ENCODE measurements at regions not wholly inside any gene's neighbourhood (a gene's known extent, or its start where the extent isn't known, plus 50 kb on each side); places are given as distances from the start of the nearest gene placed in this dataset.

DNA sequence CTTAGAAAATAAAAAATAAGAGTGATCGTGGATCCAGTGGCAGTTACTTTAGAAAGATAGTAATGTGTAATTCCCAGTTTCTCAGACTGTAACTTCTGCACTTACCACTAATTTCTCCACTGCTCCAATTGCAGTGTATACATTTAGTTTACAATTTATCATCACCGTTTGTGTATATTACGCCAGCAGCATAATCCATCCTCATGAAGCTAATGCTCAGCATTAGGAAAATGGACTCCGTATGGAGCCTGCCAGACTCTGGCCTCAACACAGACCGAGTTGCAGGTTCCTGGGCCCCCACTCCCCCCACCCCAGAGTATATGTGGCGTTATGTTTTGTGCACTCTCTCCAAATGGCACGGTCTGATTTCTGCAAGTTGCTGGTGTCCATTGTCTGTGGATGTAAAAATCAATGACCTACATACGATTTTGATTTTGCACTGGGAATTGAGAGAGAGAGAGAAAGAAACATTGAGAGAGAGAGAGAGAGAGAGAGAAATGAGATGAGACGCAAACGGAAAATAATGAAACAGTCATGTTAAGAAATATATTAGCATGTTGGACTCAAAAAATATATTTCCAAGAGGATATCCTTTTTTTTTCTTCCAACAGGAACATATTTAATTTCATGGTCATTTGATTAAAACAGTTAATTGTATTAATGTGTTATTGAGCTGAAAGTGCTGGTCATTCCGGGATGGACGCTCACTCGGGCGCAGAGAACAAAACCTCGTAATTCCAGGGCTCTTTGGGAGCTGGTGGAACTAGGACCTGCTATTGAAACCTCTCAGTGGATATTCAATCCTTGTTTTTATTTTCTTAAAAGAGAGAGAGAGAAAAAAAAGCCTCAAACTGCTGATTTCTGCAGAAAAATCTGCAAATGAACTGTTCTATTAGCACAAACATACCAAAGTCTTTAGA lies 278.8 kb downstream of the TSHZ3 start:
- TF ChIP-seq, protein P1, sequence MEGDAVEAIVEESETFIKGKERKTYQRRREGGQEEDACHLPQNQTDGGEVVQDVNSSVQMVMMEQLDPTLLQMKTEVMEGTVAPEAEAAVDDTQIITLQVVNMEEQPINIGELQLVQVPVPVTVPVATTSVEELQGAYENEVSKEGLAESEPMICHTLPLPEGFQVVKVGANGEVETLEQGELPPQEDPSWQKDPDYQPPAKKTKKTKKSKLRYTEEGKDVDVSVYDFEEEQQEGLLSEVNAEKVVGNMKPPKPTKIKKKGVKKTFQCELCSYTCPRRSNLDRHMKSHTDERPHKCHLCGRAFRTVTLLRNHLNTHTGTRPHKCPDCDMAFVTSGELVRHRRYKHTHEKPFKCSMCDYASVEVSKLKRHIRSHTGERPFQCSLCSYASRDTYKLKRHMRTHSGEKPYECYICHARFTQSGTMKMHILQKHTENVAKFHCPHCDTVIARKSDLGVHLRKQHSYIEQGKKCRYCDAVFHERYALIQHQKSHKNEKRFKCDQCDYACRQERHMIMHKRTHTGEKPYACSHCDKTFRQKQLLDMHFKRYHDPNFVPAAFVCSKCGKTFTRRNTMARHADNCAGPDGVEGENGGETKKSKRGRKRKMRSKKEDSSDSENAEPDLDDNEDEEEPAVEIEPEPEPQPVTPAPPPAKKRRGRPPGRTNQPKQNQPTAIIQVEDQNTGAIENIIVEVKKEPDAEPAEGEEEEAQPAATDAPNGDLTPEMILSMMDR (IDR thresholded peaks at IDR 0.05; ENCODE audit: insufficient read depth, low read length): no peak
- TF ChIP-seq, protein P2, sequence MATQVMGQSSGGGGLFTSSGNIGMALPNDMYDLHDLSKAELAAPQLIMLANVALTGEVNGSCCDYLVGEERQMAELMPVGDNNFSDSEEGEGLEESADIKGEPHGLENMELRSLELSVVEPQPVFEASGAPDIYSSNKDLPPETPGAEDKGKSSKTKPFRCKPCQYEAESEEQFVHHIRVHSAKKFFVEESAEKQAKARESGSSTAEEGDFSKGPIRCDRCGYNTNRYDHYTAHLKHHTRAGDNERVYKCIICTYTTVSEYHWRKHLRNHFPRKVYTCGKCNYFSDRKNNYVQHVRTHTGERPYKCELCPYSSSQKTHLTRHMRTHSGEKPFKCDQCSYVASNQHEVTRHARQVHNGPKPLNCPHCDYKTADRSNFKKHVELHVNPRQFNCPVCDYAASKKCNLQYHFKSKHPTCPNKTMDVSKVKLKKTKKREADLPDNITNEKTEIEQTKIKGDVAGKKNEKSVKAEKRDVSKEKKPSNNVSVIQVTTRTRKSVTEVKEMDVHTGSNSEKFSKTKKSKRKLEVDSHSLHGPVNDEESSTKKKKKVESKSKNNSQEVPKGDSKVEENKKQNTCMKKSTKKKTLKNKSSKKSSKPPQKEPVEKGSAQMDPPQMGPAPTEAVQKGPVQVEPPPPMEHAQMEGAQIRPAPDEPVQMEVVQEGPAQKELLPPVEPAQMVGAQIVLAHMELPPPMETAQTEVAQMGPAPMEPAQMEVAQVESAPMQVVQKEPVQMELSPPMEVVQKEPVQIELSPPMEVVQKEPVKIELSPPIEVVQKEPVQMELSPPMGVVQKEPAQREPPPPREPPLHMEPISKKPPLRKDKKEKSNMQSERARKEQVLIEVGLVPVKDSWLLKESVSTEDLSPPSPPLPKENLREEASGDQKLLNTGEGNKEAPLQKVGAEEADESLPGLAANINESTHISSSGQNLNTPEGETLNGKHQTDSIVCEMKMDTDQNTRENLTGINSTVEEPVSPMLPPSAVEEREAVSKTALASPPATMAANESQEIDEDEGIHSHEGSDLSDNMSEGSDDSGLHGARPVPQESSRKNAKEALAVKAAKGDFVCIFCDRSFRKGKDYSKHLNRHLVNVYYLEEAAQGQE (IDR thresholded peaks at IDR 0.05; ENCODE audit: insufficient replicate concordance, low read depth): no peak
- TF ChIP-seq POLR2AphosphoS5 (IDR thresholded peaks at IDR 0.05; ENCODE audit: low read depth) (no peak), SPI1 (IDR thresholded peaks at IDR 0.05; ENCODE audit: borderline replicate concordance, low read depth) (no peak), GABPA (IDR thresholded peaks at IDR 0.05; ENCODE audit: low read depth) (no peak)
